ENCODE measurements at regions not wholly inside any gene's neighbourhood (a gene's known extent, or its start where the extent isn't known, plus 50 kb on each side); places are given as distances from the start of the nearest gene placed in this dataset.

DNA sequence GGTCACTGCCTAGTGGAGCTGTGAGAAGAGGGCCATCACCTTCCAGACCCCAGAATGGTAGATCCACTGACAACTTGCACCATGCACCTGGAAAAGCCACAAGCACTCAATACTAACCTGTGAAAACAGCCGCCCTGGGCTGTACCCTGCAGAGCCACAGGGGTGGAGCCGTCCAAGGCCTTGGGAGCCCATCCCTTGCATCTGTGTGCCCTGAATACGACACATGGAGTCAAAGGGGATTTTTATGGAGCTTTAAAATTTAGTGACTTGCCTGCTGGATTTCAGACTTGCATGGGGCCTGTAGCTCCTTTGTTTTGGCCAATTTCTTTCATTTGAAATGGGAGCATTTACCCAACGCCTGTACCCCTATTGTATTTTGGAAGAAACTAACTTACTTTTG, 62.4 kb upstream of the HTR4 start:
- TF ChIP-seq SP1 (IDR thresholded peaks at IDR 0.05), result no peak
- TF ChIP-seq SUZ12 (IDR thresholded peaks at IDR 0.05), result no peak
- no peak for TF ChIP-seq ELF4 (IDR thresholded peaks at IDR 0.05)
- no peak for TF ChIP-seq ARNT (IDR thresholded peaks at IDR 0.05)
- TF ChIP-seq, protein P1, sequence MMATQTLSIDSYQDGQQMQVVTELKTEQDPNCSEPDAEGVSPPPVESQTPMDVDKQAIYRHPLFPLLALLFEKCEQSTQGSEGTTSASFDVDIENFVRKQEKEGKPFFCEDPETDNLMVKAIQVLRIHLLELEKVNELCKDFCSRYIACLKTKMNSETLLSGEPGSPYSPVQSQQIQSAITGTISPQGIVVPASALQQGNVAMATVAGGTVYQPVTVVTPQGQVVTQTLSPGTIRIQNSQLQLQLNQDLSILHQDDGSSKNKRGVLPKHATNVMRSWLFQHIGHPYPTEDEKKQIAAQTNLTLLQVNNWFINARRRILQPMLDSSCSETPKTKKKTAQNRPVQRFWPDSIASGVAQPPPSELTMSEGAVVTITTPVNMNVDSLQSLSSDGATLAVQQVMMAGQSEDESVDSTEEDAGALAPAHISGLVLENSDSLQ (IDR thresholded peaks at IDR 0.05), result no peak
- no peak for TF ChIP-seq FOXM1 (IDR thresholded peaks at IDR 0.05; ENCODE audit: borderline replicate concordance)
- no peak for TF ChIP-seq FOXA1 (IDR thresholded peaks at IDR 0.05)
- TF ChIP-seq BHLHE40 (IDR thresholded peaks at IDR 0.05; ENCODE audit: borderline replicate concordance), result no peak
- no peak for TF ChIP-seq TARDBP (IDR thresholded peaks at IDR 0.05)

All from HEK293T (cell line).